HFFc6 (cell line): ENCODE measurements at regions not wholly inside any gene's neighbourhood (a gene's known extent, or its start where the extent isn't known, plus 50 kb on each side); places are given as distances from the start of the nearest gene placed in this dataset.

ENCODE experiments used
- DNase-seq: peaks from one replicate; pipeline ENCODE4 v3.0.0-alpha.2; 2018
- H3K27ac Mint-ChIP-seq: 2 replicates; pipeline ENCODE4 v1.8.0; 2020; ENCODE audit warnings: mild to moderate bottlenecking, mixed read lengths
- H3K27me3 Mint-ChIP-seq: 2 replicates; pipeline ENCODE4 v1.8.0; 2021; ENCODE audit warnings: mild to moderate bottlenecking, moderate library complexity, mixed read lengths; ENCODE audit not compliant: insufficient read depth
- H3K36me3 Mint-ChIP-seq: 2 replicates; pipeline ENCODE4 v1.8.0; 2021; ENCODE audit warnings: low read depth, mixed read lengths
- H3K4me1 Mint-ChIP-seq: 2 replicates; pipeline ENCODE4 v1.8.0; 2020; ENCODE audit warnings: low read depth, mixed read lengths
- H3K4me3 Mint-ChIP-seq: 2 replicates; pipeline ENCODE4 v1.8.0; 2020; ENCODE audit warnings: mild to moderate bottlenecking, moderate library complexity, mixed read lengths
- H3K9me3 Mint-ChIP-seq: 2 replicates; pipeline ENCODE4 v1.8.0; 2020; ENCODE audit warnings: mild to moderate bottlenecking, mixed read lengths
- TF ChIP-seq, protein P1 (sequence below): fragments of 200-600 bp; sonication (generic); IDR thresholded peaks from 2 replicates; pipeline ENCODE4 v1.5.0; 2021; ENCODE audit warnings: antibody characterized with exemption, mild to moderate bottlenecking

- Mint-ChIP-seq H3K4me3 (no peak overlapping the region), H3K27ac (no peak overlapping the region), H3K4me1 (peaks cover 3% of the 10 kb centered on the region; the same call in 1 of the 2 replicates), H3K27me3 (no peaks in the 10 kb centered on the region; the same call in 1 of the 2 replicates), H3K36me3 (no peaks in the 10 kb centered on the region), H3K9me3 (no peaks in the 10 kb centered on the region)
- TF ChIP-seq, protein P1, sequence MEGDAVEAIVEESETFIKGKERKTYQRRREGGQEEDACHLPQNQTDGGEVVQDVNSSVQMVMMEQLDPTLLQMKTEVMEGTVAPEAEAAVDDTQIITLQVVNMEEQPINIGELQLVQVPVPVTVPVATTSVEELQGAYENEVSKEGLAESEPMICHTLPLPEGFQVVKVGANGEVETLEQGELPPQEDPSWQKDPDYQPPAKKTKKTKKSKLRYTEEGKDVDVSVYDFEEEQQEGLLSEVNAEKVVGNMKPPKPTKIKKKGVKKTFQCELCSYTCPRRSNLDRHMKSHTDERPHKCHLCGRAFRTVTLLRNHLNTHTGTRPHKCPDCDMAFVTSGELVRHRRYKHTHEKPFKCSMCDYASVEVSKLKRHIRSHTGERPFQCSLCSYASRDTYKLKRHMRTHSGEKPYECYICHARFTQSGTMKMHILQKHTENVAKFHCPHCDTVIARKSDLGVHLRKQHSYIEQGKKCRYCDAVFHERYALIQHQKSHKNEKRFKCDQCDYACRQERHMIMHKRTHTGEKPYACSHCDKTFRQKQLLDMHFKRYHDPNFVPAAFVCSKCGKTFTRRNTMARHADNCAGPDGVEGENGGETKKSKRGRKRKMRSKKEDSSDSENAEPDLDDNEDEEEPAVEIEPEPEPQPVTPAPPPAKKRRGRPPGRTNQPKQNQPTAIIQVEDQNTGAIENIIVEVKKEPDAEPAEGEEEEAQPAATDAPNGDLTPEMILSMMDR: no peak
- DNase-seq: no peak
Measured at GRCh38 chr2:120565929-120566328, 169.7 kb upstream of the GLI2 start.

DNA sequence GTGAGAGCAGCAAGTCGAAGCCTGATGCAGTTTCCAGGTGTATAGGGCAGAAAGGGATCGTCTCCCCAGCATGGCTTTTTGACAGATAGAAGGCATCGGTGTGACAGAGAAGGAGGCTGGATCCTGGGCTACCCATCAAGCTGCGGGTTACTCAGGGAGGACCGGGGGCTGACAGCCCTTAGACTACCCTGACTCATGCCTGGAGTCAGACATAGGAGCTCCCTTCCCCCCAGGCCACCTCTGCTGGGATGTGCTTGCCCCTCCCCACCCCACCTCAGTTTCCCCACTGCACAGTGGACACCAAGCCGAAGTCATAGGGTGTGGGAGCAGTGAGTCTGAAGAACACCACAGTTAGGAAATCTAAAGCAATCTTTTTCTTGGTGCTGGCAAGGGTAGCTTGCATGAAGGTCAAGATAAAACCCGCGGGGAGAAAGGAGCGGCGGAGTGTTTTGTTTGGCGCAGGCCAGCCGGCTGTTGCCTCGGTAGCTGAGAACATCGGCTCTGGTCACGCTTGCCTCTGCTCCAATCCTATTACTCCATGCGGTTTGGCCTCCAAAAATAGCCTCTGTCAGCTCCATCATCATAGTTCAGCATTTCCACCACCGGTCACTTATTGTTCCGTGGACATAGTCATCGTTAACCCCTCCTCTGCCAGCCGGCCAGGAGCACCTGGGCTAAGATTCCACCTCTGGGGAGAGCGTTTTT, 169.2 kb upstream of the GLI2 start:
- no peaks in the 10 kb centered on the region for H3K36me3 Mint-ChIP-seq
- no peaks in the 10 kb centered on the region for H3K9me3 Mint-ChIP-seq
- H3K4me3 Mint-ChIP-seq: no peak overlapping the region
- H3K27me3 Mint-ChIP-seq: no peaks in the 10 kb centered on the region; the same call in 1 of the 2 replicates
- no peak for DNase-seq
- no peaks in the 10 kb centered on the region for H3K4me1 Mint-ChIP-seq
- no peak overlapping the region for H3K27ac Mint-ChIP-seq
- TF ChIP-seq, protein P1: no peak

DNA sequence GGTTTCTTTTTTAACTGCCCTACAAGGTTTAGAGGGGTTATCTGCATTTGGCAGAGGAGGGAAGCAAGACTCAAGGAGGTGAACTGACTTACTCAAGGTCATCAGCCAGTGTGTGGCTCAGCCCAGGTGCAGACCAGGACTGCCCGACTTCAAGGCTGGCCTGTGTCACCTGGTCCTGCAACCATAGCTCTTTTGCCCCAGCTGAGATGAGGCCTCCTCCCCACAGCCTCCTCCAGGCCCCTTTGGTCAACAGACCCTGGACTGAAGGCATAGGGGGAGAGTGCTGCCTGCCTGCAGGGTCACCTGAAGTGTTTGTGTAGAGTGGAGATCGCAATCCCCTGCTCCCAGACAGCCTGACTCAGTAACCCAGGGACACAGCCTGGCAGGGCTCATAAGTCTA, 168.5 kb upstream of the GLI2 start:
- no peak for DNase-seq
- H3K4me1 Mint-ChIP-seq: no peaks in the 10 kb centered on the region
- no peaks in the 10 kb centered on the region for H3K9me3 Mint-ChIP-seq
- H3K27me3 Mint-ChIP-seq: no peaks in the 10 kb centered on the region; the same call in 1 of the 2 replicates
- TF ChIP-seq, protein P1: no peak
- H3K4me3 Mint-ChIP-seq: no peak overlapping the region
- H3K27ac Mint-ChIP-seq: no peak overlapping the region
- no peaks in the 10 kb centered on the region for H3K36me3 Mint-ChIP-seq

DNA sequence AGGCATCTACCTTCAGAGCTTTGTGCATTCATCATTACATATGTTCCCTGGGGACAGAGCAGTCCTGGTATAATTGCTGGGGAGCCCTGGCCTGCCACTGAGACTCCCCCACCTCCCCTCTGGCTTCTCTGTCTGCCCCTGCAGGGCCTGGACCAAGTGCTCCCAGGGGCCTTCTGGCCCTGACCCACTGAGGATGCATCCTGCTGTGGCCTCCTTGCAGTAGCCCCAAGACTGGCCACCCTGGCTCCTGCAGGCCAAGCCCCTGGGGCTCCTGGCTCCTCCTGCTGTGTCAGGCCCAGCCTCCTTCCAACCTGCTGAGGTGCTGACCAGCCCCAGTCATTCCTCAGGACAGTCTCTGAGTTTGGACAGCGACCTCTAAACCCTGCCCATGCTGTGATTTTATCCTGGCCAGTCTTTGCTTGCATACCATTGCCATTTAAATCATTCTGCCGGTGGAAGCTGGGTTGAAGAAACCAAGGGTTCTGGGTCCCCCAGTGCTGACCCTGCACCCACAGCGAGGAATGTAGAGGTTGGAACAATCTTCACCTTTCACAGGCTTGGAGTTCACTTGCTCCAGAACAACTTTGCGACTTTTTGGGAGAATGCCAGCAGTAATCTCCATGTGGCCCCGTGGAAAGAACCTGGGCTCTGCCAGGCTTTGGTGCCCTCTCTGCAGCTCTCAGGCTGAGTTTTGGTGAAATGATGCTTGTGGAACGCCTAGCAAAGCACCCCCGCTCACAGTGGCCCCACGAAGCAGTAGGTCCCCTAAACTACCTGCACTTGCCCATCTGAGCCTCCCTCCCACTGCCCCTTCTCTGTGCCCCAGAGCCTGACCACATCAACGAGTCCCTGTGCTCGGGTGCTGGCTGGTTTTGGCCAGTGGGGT, 167.3 kb upstream of the GLI2 start:
- Mint-ChIP-seq H3K27me3 (peaks cover 7% of the 10 kb centered on the region), H3K36me3 (no peaks in the 10 kb centered on the region), H3K4me3 (no peak overlapping the region), H3K4me1 (no peaks in the 10 kb centered on the region), H3K27ac (no peak overlapping the region), H3K9me3 (no peaks in the 10 kb centered on the region)
- peak; percentile 6 for DNase-seq
- TF ChIP-seq, protein P1: no peak

GRCh38 chr2:120568975-120569268, 166.7 kb upstream of the GLI2 start:
- H3K27ac Mint-ChIP-seq: no peak overlapping the region
- H3K9me3 Mint-ChIP-seq: no peaks in the 10 kb centered on the region
- DNase-seq: no peak
- H3K27me3 Mint-ChIP-seq: peaks cover 8% of the 10 kb centered on the region
- H3K4me3 Mint-ChIP-seq: no peak overlapping the region
- TF ChIP-seq, protein P1: no peak
- no peaks in the 10 kb centered on the region for H3K36me3 Mint-ChIP-seq
- H3K4me1 Mint-ChIP-seq: no peaks in the 10 kb centered on the region
